ENCODE measurements at regions not wholly inside any gene's neighbourhood (a gene's known extent, or its start where the extent isn't known, plus 50 kb on each side); places are given as distances from the start of the nearest gene placed in this dataset.
"Not testable (repeated sequence)": the region's sequence is repeated elsewhere in the genome, so short reads cannot be mapped to it uniquely, and the experiment has no call there.

DNA sequence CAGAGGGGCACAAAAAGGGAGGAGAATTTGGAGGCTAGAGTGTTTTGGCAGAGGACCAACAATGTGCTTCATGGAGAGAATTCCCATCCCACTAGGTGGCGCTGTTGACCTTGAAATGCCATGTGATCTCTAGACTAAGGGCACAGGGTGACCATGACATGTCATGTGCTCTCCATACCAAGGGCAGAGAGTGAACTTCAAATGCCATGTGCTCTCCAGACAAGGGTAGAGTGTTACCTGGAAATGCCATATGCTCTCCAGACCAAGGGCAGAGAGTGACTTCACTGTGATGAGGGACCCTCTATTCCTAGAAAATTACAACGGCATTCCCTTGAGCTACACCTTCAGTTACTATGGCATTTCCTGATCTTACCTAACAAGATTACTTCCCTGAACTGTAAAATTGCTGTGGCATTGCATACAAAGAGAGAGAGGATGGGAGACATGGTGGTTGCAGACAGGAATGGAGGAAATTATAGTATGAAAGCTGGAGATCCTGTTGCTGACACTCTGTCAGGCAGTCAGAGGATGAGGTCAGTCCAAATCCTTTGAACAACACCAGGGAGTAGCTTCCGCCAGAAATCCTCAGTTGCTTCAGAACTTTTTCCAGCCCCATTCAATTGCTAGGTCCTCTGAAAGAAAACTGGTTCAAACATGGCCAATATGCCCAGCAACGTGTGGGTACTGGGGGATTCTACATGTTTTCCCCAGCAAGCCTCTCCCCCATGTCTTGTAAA is 60.9 kb upstream of the ACSM6 start:
- TF ChIP-seq EZH2 (IDR thresholded peaks at IDR 0.05; ENCODE audit: borderline replicate concordance, low read depth, low read length, severe bottlenecking) = no peak
- TF ChIP-seq, protein P1, sequence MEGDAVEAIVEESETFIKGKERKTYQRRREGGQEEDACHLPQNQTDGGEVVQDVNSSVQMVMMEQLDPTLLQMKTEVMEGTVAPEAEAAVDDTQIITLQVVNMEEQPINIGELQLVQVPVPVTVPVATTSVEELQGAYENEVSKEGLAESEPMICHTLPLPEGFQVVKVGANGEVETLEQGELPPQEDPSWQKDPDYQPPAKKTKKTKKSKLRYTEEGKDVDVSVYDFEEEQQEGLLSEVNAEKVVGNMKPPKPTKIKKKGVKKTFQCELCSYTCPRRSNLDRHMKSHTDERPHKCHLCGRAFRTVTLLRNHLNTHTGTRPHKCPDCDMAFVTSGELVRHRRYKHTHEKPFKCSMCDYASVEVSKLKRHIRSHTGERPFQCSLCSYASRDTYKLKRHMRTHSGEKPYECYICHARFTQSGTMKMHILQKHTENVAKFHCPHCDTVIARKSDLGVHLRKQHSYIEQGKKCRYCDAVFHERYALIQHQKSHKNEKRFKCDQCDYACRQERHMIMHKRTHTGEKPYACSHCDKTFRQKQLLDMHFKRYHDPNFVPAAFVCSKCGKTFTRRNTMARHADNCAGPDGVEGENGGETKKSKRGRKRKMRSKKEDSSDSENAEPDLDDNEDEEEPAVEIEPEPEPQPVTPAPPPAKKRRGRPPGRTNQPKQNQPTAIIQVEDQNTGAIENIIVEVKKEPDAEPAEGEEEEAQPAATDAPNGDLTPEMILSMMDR (IDR thresholded peaks at IDR 0.05; ENCODE audit: borderline replicate concordance, extremely low read depth, low read length, poor library complexity, severe bottlenecking) = peak; percentile 86
- Histone ChIP-seq H3K4me1 (ENCODE audit: insufficient read depth, low read length) (no peaks in the 10 kb centered on the region), H4K20me1 (ENCODE audit: insufficient read depth, low read length) (no peaks in the 10 kb centered on the region), H3K27me3 (ENCODE audit: insufficient read depth, low read length, poor library complexity) (no peaks in the 10 kb centered on the region), H3K4me2 (ENCODE audit: insufficient read depth, low read length) (no peak overlapping the region), H2AFZ (ENCODE audit: low read depth, low read length) (no peak overlapping the region), H3K9ac (ENCODE audit: low read depth, low read length) (no peak overlapping the region), H3K36me3 (ENCODE audit: insufficient read depth, low read length) (no peaks in the 10 kb centered on the region), H3K79me2 (ENCODE audit: insufficient read depth, low read length) (no peaks in the 10 kb centered on the region), H3K4me3 (ENCODE audit: low read depth in 1 of 2, low read length in 2 of 2) (no peak overlapping the region), H3K27ac (ENCODE audit: low read length) (no peak overlapping the region), H3K9me3 (ENCODE audit: insufficient read depth, low read length, severe bottlenecking) (no peaks in the 10 kb centered on the region)
- ATAC-seq (ENCODE audit: insufficient read depth, low read depth) (peak; percentile 69; the same call in 2 of the 3 replicates), DNase-seq (peak; percentile 69)

DNA sequence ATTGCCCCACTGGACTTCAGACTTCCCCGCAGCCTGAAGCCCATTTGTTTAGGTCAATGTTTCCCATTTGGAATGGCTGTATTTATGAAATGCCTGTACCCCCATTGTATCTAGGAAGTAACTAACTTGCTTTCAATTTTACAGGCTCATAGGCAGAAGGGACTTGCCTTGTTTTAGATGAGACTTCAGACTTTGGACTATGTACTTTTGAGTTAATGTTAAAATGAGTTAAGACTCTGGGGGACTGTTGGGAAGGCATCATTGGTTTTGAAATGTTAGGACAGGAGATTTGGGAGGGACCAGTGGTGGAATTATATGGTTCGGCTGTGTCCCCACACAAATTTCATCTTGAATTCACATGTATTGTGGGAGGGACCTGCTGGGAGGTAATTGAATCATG is 61.1 kb upstream of the CYP2C8 start:
- not testable (repeated sequence) for H3K4me2 ChIP-seq (ENCODE audit: insufficient read depth, low read length); DNase-seq; ATAC-seq (ENCODE audit: insufficient read depth, low read depth); H3K36me3 ChIP-seq (ENCODE audit: insufficient read depth, low read length); H3K79me2 ChIP-seq (ENCODE audit: insufficient read depth, low read length); H3K4me3 ChIP-seq (ENCODE audit: low read depth in 1 of 2, low read length in 2 of 2); H4K20me1 ChIP-seq (ENCODE audit: insufficient read depth, low read length); H3K27ac ChIP-seq (ENCODE audit: low read length); H2AFZ ChIP-seq (ENCODE audit: low read depth, low read length); H3K4me1 ChIP-seq (ENCODE audit: insufficient read depth, low read length); H3K9me3 ChIP-seq (ENCODE audit: insufficient read depth, low read length, severe bottlenecking); H3K9ac ChIP-seq (ENCODE audit: low read depth, low read length); H3K27me3 ChIP-seq (ENCODE audit: insufficient read depth, low read length, poor library complexity)

DNA sequence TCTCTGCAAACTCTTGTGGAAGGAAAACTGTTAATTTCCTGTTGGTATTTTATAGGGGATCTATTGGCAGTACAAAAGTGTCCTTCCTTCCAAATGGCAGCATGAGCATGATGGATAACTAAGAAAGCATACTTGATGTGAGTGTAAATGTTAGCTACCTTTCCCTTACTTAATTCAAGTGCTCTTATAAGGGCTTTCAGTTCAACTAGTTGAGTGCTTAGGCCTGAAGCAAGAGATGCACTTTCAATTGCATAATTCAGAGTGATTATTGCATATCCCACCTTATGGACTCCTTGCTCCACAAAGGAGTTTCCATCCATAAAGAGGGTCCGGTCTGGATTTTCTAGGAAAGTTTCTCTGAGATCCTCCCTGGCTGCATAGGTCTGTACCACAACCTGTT is 56.3 kb upstream of the CYP2C8 start:
- ATAC-seq (ENCODE audit: insufficient read depth, low read depth) = no peak
- Histone ChIP-seq H3K4me3 (ENCODE audit: low read depth in 1 of 2, low read length in 2 of 2) (no peak overlapping the region), H3K4me1 (ENCODE audit: insufficient read depth, low read length) (no peaks in the 10 kb centered on the region), H3K36me3 (ENCODE audit: insufficient read depth, low read length) (no peaks in the 10 kb centered on the region), H3K27ac (ENCODE audit: low read length) (no peak overlapping the region), H3K9me3 (ENCODE audit: insufficient read depth, low read length, severe bottlenecking) (no peaks in the 10 kb centered on the region), H2AFZ (ENCODE audit: low read depth, low read length) (no peak overlapping the region), H3K9ac (ENCODE audit: low read depth, low read length) (no peak overlapping the region), H3K27me3 (ENCODE audit: insufficient read depth, low read length, poor library complexity) (no peaks in the 10 kb centered on the region), H3K4me2 (ENCODE audit: insufficient read depth, low read length) (no peak overlapping the region), H4K20me1 (ENCODE audit: insufficient read depth, low read length) (no peaks in the 10 kb centered on the region), H3K79me2 (ENCODE audit: insufficient read depth, low read length) (no peaks in the 10 kb centered on the region)
- TF ChIP-seq, protein P1 (IDR thresholded peaks at IDR 0.05; ENCODE audit: borderline replicate concordance, extremely low read depth, low read length, poor library complexity, severe bottlenecking) = no peak
- TF ChIP-seq EZH2 (IDR thresholded peaks at IDR 0.05; ENCODE audit: borderline replicate concordance, low read depth, low read length, severe bottlenecking) = no peak
- DNase-seq = no peak

DNA sequence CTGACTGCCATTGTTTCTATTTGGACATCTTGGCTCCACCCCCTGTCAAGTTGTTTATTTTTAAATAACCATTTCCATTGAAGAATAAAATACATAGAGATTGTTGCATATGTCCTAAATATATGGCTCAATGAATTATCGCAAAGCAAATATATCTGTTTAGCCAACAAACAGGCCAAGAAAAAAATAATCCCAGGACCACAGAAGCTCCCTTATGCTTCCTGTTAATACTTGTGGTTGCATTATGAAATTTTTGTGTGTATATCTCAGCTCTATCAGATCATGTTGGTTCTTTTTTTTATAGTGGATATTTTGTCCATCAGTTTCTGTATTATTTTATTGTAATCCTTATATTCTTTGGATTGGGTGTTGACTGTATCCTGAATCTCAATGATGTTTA is 53.4 kb upstream of the CYP2C8 start:
- Histone ChIP-seq H3K79me2 (ENCODE audit: insufficient read depth, low read length) (no peaks in the 10 kb centered on the region), H3K4me2 (ENCODE audit: insufficient read depth, low read length) (no peak overlapping the region), H3K27ac (ENCODE audit: low read length) (no peak overlapping the region), H3K27me3 (ENCODE audit: insufficient read depth, low read length, poor library complexity) (no peaks in the 10 kb centered on the region), H3K4me3 (ENCODE audit: low read depth in 1 of 2, low read length in 2 of 2) (no peak overlapping the region), H3K4me1 (ENCODE audit: insufficient read depth, low read length) (no peaks in the 10 kb centered on the region), H4K20me1 (ENCODE audit: insufficient read depth, low read length) (no peaks in the 10 kb centered on the region), H3K9ac (ENCODE audit: low read depth, low read length) (no peak overlapping the region), H2AFZ (ENCODE audit: low read depth, low read length) (no peak overlapping the region), H3K9me3 (ENCODE audit: insufficient read depth, low read length, severe bottlenecking) (no peaks in the 10 kb centered on the region), H3K36me3 (ENCODE audit: insufficient read depth, low read length) (no peaks in the 10 kb centered on the region)
- ATAC-seq (ENCODE audit: insufficient read depth, low read depth) (no peak), DNase-seq (no peak)
- no peak for TF ChIP-seq EZH2 (IDR thresholded peaks at IDR 0.05; ENCODE audit: borderline replicate concordance, low read depth, low read length, severe bottlenecking)
- TF ChIP-seq, protein P1 (IDR thresholded peaks at IDR 0.05; ENCODE audit: borderline replicate concordance, extremely low read depth, low read length, poor library complexity, severe bottlenecking) = no peak

Measured in DND-41 (cell line).